ENCODE measurements at regions not wholly inside any gene's neighbourhood (a gene's known extent, or its start where the extent isn't known, plus 50 kb on each side); places are given as distances from the start of the nearest gene placed in this dataset.

- TF ChIP-seq CTCF (IDR thresholded peaks at IDR 0.05; ENCODE audit: low read depth, low read length, poor library complexity, severe bottlenecking), result no peak
- TF ChIP-seq EZH2phosphoT487 (IDR thresholded peaks at IDR 0.05; ENCODE audit: borderline replicate concordance, low read length), result no peak
Observed at GRCh38 chrX:3771766-3772165, 58.3 kb upstream of the PRKX start.

All from DOHH2 (cell line).